Peyer's patch (tissue), 4 donors: ENCODE measurements at regions not wholly inside any gene's neighbourhood (a gene's known extent, or its start where the extent isn't known, plus 50 kb on each side); places are given as distances from the start of the nearest gene placed in this dataset.

ENCODE experiments used
- POLR2A ChIP-seq, 2 donors: fragments of 450-650 bp; IDR thresholded peaks; one replicate each; pipeline ENCODE4 v1.5.1; 2017; ENCODE audit warnings: antibody characterized with exemption in 2 of 2, mild to moderate bottlenecking in 2 of 2, moderate library complexity in 2 of 2
- TF ChIP-seq, protein P1 (sequence below), 6 experiments: fragments of 450-650 bp in 4 of 6; fragments of 200-600 bp in 2 of 6; sonication (generic) in 1 of 6; IDR thresholded peaks; one replicate each; pipeline ENCODE4 v1.5.1; 2017 to 2019; ENCODE audit warnings: antibody characterized with exemption in 6 of 6, mild to moderate bottlenecking in 3 of 6, moderate library complexity in 1 of 6

GRCh38 chr13:73608157-73608516 lies 526.1 kb downstream of the KLF12 start:
- TF ChIP-seq POLR2A (IDR thresholded peaks at IDR 0.05) = no peak
- TF ChIP-seq, protein P1, sequence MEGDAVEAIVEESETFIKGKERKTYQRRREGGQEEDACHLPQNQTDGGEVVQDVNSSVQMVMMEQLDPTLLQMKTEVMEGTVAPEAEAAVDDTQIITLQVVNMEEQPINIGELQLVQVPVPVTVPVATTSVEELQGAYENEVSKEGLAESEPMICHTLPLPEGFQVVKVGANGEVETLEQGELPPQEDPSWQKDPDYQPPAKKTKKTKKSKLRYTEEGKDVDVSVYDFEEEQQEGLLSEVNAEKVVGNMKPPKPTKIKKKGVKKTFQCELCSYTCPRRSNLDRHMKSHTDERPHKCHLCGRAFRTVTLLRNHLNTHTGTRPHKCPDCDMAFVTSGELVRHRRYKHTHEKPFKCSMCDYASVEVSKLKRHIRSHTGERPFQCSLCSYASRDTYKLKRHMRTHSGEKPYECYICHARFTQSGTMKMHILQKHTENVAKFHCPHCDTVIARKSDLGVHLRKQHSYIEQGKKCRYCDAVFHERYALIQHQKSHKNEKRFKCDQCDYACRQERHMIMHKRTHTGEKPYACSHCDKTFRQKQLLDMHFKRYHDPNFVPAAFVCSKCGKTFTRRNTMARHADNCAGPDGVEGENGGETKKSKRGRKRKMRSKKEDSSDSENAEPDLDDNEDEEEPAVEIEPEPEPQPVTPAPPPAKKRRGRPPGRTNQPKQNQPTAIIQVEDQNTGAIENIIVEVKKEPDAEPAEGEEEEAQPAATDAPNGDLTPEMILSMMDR (IDR thresholded peaks at IDR 0.05) = no peak
